HCT116 (cell line): ENCODE measurements at regions not wholly inside any gene's neighbourhood (a gene's known extent, or its start where the extent isn't known, plus 50 kb on each side); places are given as distances from the start of the nearest gene placed in this dataset.

Experiments used
- CBX3 ChIP-seq: IDR thresholded peaks from 2 replicates; pipeline ENCODE4 v1.6.1; 2012; ENCODE audit warnings: low read depth
- CEBPB ChIP-seq: IDR thresholded peaks from 2 replicates; pipeline ENCODE4 v1.6.1; 2012; ENCODE audit warnings: low read depth
- CTCF ChIP-seq, 3 experiments: fragments of 200-600 bp in 1 of 3; sonication (generic) in 1 of 3; IDR thresholded peaks in 2 of 3; conservative IDR thresholded peaks in 1 of 3; 2 replicates each; pipeline ENCODE4 v1.5.1; 2012 to 2017; ENCODE audit warnings: low read depth in 2 of 3, low read length in 2 of 3, antibody characterized with exemption in 1 of 3, borderline replicate concordance in 1 of 3, control low read depth in 1 of 3, mild to moderate bottlenecking in 1 of 3, mixed read lengths in 1 of 3, mixed run types in 1 of 3, moderate library complexity in 1 of 3; ENCODE audit not compliant: insufficient read depth in 1 of 3
- EZH2 ChIP-seq: fragments of 200-600 bp; sonication (generic); IDR thresholded peaks from 2 replicates; pipeline ENCODE4 v1.6.1; 2017; ENCODE audit warnings: antibody characterized with exemption, mixed run types
- EZH2phosphoT487 ChIP-seq: fragments of 200-600 bp; IDR thresholded peaks from 2 replicates; pipeline ENCODE4 v1.6.1; 2018; ENCODE audit warnings: antibody characterized with exemption, borderline replicate concordance
- POLR2A ChIP-seq: IDR thresholded peaks from 2 replicates; pipeline ENCODE4 v1.7.0; 2011; ENCODE audit warnings: borderline replicate concordance; ENCODE audit not compliant: insufficient read depth, insufficient read length; ENCODE audit errors: extremely low read depth
- POLR2AphosphoS5 ChIP-seq: IDR thresholded peaks from 2 replicates; pipeline ENCODE4 v1.6.1; 2011; ENCODE audit warnings: mild to moderate bottlenecking, low read depth, low read length, moderate library complexity
- RAD21 ChIP-seq: IDR thresholded peaks from 2 replicates; pipeline ENCODE4 v1.6.1; 2012; ENCODE audit warnings: low read depth, mild to moderate bottlenecking
- SIN3A ChIP-seq: IDR thresholded peaks from 2 replicates; pipeline ENCODE4 v1.6.1; 2012; ENCODE audit warnings: low read depth
- TCF7L2 ChIP-seq: IDR thresholded peaks from 2 replicates; pipeline ENCODE4 v1.7.0; 2011; ENCODE audit warnings: borderline replicate concordance, inconsistent platforms; ENCODE audit not compliant: insufficient read depth, insufficient read length; ENCODE audit errors: extremely low read depth
- TF ChIP-seq, protein P1 (sequence below): IDR thresholded peaks from 2 replicates; pipeline ENCODE4 v1.6.1; 2012

- no peak for TF ChIP-seq EZH2phosphoT487
- no peak for TF ChIP-seq CTCF (IDR thresholded peaks at IDR 0.05 in 2 of 3, conservative IDR thresholded peaks at IDR 0.05 in 1 of 3; ENCODE audit: borderline replicate concordance in 1 of 3, insufficient read depth in 1 of 3, low read depth in 2 of 3, low read length in 2 of 3)
- no peak for TF ChIP-seq TCF7L2
- no peak for TF ChIP-seq SIN3A
- no peak for TF ChIP-seq CEBPB
- TF ChIP-seq, protein P1, sequence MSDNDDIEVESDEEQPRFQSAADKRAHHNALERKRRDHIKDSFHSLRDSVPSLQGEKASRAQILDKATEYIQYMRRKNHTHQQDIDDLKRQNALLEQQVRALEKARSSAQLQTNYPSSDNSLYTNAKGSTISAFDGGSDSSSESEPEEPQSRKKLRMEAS: no peak
- TF ChIP-seq POLR2A: no peak
- no peak for TF ChIP-seq CBX3
- TF ChIP-seq EZH2: no peak
- TF ChIP-seq POLR2AphosphoS5: no peak
- TF ChIP-seq RAD21: no peak
These were observed 189.9 kb downstream of the DEPDC1B start for GRCh38 chr5:60510049-60510448.
